HepG2 (cell line): ENCODE measurements at regions not wholly inside any gene's neighbourhood (a gene's known extent, or its start where the extent isn't known, plus 50 kb on each side); places are given as distances from the start of the nearest gene placed in this dataset.

Source experiments
- ATAC-seq: fragments of 200-7000 bp; cut with Tn5 transposase; 3 replicates; pipeline ENCODE4 v1.9.1; 2020; ENCODE audit warnings: mild to moderate bottlenecking, moderate library complexity
- BruUV-seq: library from RNA; stranded (reverse); fragments of 400-500 nt; replicated peaks from 2 replicates; lab custom pipeline; 2021; lab: Mats Ljungman, UMichigan
- CTCF ChIA-PET: fragments of 300-600 bp; formaldehyde crosslinking; extraction: SDS; loops from one replicate; lab custom pipeline; 2021; ENCODE audit warnings: low total read pairs, inconsistent platforms, low intra/inter-chr PET ratio; lab: Yijun Ruan, JAX
- POLR2A ChIA-PET: fragments of 350-600 bp; sonication (Branson Sonifier 250); formaldehyde crosslinking; loops from one replicate; lab custom pipeline; 2020; ENCODE audit warnings: antibody characterized with exemption, inconsistent platforms; lab: Yijun Ruan, JAX
- DNase-seq: peaks from one replicate; pipeline ENCODE4 v3.0.0-alpha.2; 2015; ENCODE audit warnings: low spot score
- FAIRE-seq: peaks from 3 replicates; lab custom pipeline; 2011; peaks lifted over from hg19 to GRCh38; lab: Jason Lieb, UNC
- H2AFZ ChIP-seq: one replicate; pipeline ENCODE4 v1.6.1; 2011; ENCODE audit warnings: low read length, inconsistent platforms
- H3K27ac ChIP-seq: fragments of 300-600 bp; 3 replicates; pipeline ENCODE4 v1.8.0; 2011; ENCODE audit warnings: mixed run types, mild to moderate bottlenecking, mixed read lengths, low read length, inconsistent platforms; ENCODE audit not compliant: insufficient read depth; ENCODE audit errors: extremely low read length
- H3K27me3 ChIP-seq, 2 experiments: fragments of 200-600 bp in 1 of 2; 2 replicates in 1 of 2; 3 replicates in 1 of 2; pipeline versions ENCODE4 v1.6.0 to v1.8.0; 2011; ENCODE audit warnings: low read length in 2 of 2, mild to moderate bottlenecking in 2 of 2, moderate library complexity in 2 of 2, inconsistent platforms in 1 of 2; ENCODE audit not compliant: insufficient read depth in 2 of 2, control insufficient read depth in 1 of 2
- H3K36me3 ChIP-seq, 2 experiments: fragments of 200-600 bp in 1 of 2; replicated peaks in 1 of 2; 2 replicates in 1 of 2; 3 replicates in 1 of 2; pipeline versions ENCODE4 v1.5.1 to v1.8.0; 2011; ENCODE audit warnings: low read length in 2 of 2, inconsistent platforms in 1 of 2; ENCODE audit not compliant: insufficient read depth in 2 of 2, control insufficient read depth in 1 of 2
- H3K4me1 ChIP-seq: 2 replicates; pipeline ENCODE4 v1.5.1; 2012; ENCODE audit warnings: low read length, inconsistent platforms; ENCODE audit not compliant: insufficient read depth
- H3K4me2 ChIP-seq: 2 replicates; pipeline ENCODE4 v1.6.0; 2011; ENCODE audit warnings: low read depth, low read length, inconsistent platforms
- H3K4me3 ChIP-seq, 3 experiments: fragments of 200-600 bp in 1 of 3; sonication (generic), shearing (Covaris generic) in 1 of 3; replicated peaks in 1 of 3; 2 replicates each; pipeline ENCODE4 v1.5.1; 2011 to 2016; ENCODE audit warnings: low read length in 3 of 3, inconsistent platforms in 2 of 3, low read depth in 2 of 3, mild to moderate bottlenecking in 2 of 3, control low read depth in 1 of 3, mixed read lengths in 1 of 3; ENCODE audit not compliant: insufficient read depth in 1 of 3
- H3K79me2 ChIP-seq: one replicate; pipeline ENCODE4 v1.6.1; 2011; ENCODE audit warnings: low read length, inconsistent platforms; ENCODE audit not compliant: insufficient read depth
- H3K9ac ChIP-seq: 2 replicates; pipeline ENCODE4 v1.6.0; 2011; ENCODE audit warnings: mild to moderate bottlenecking, low read depth, low read length, inconsistent platforms; ENCODE audit not compliant: insufficient read depth
- H3K9me3 ChIP-seq: 2 replicates; pipeline ENCODE4 v1.5.1; 2012; ENCODE audit warnings: mild to moderate bottlenecking, low read length
- H4K20me1 ChIP-seq: 2 replicates; pipeline ENCODE4 v1.6.0; 2011; ENCODE audit warnings: inconsistent platforms, mild to moderate bottlenecking, low read length, moderate library complexity; ENCODE audit not compliant: insufficient read depth
- CBX2 ChIP-seq, 2 experiments: fragments of 200-600 bp in 1 of 2; sonication (generic); formaldehyde crosslinking in 1 of 2; IDR thresholded peaks; 2 replicates each; pipeline versions ENCODE4 v1.7.0 to v1.8.1; 2018 to 2022; ENCODE audit warnings: low read depth in 2 of 2, low read length in 1 of 2, mild to moderate bottlenecking in 1 of 2, missing genetic modification reagents in 1 of 2
- FOSL1 ChIP-seq: sonication (generic); formaldehyde crosslinking; IDR thresholded peaks from 2 replicates; pipeline ENCODE4 v1.9.0; 2021; ENCODE audit warnings: missing genetic modification reagents, borderline replicate concordance
- HCFC1 ChIP-seq: fragments of 150-350 bp; IDR thresholded peaks from 2 replicates; pipeline ENCODE4 v1.6.1; 2014; ENCODE audit warnings: low read depth, low read length
- KAT7 ChIP-seq: IDR thresholded peaks from 2 replicates; pipeline ENCODE4 v1.6.1; 2018; ENCODE audit warnings: borderline replicate concordance, missing compliant biosample characterization
- KDM6A ChIP-seq: IDR thresholded peaks from 2 replicates; pipeline ENCODE4 v1.6.1; 2016; ENCODE audit warnings: low read depth
- KLF16 ChIP-seq, 2 experiments: sonication (generic) in 1 of 2; formaldehyde crosslinking in 1 of 2; IDR thresholded peaks; 2 replicates each; pipeline versions ENCODE4 v1.6.1 to v1.8.0; 2016 to 2023; ENCODE audit warnings: missing genetic modification reagents in 2 of 2, missing compliant biosample characterization in 1 of 2
- MBNL3 ChIP-seq: fragments of 250-450 bp; sonication (Bioruptor Pico); conservative IDR thresholded peaks from 2 replicates; pipeline ENCODE4 v1.8.0; 2022; ENCODE audit warnings: mild to moderate bottlenecking, inconsistent platforms
- TBX3 ChIP-seq: fragments of 450-650 bp; IDR thresholded peaks from 2 replicates; pipeline ENCODE4 v1.6.1; 2017; ENCODE audit warnings: antibody characterized with exemption, mild to moderate bottlenecking, inconsistent platforms, borderline replicate concordance
- ZNF24 ChIP-seq: fragments of 450-650 bp; IDR thresholded peaks from 2 replicates; pipeline ENCODE4 v1.6.1; 2017; ENCODE audit warnings: antibody characterized with exemption, mild to moderate bottlenecking
- ZNF251 ChIP-seq: sonication (generic); formaldehyde crosslinking; IDR thresholded peaks from 2 replicates; pipeline ENCODE4 v1.9.0; 2021; ENCODE audit warnings: mild to moderate bottlenecking, missing genetic modification reagents
- ZNF431 ChIP-seq: sonication (generic); formaldehyde crosslinking; IDR thresholded peaks from 2 replicates; pipeline ENCODE4 v1.9.0; 2022; ENCODE audit warnings: missing genetic modification reagents, low read depth, mild to moderate bottlenecking, borderline replicate concordance
- ZNF569 ChIP-seq: sonication (generic); formaldehyde crosslinking; IDR thresholded peaks from 2 replicates; pipeline ENCODE4 v1.5.0; 2020; ENCODE audit warnings: mild to moderate bottlenecking, missing genetic modification reagents, moderate library complexity, borderline replicate concordance
- ZNF614 ChIP-seq: IDR thresholded peaks from 2 replicates; pipeline ENCODE4 v1.6.1; 2018; ENCODE audit warnings: missing biosample characterization, missing genetic modification reagents, inconsistent platforms, borderline replicate concordance
- ZNF670 ChIP-seq: sonication (generic); formaldehyde crosslinking; IDR thresholded peaks from 2 replicates; pipeline ENCODE4 v1.8.0; 2022; ENCODE audit warnings: mild to moderate bottlenecking, missing genetic modification reagents, borderline replicate concordance
- ZNF746 ChIP-seq: sonication (generic); formaldehyde crosslinking; IDR thresholded peaks from 2 replicates; pipeline ENCODE4 v1.8.0; 2022; ENCODE audit warnings: mild to moderate bottlenecking, missing genetic modification reagents
- WGBS: methylation state at CpG from one replicate; pipeline ENCODE4 v1.1.6; 2017; ENCODE audit warnings: low lambda C conversion rate; 5-methylcytosine and 5-hydroxymethylcytosine counted together
- in situ Hi-C: cut with HindIII; loops from 2 replicates; pipeline ENCODE4 v1.10.0; 2017; ENCODE audit warnings: low pct_unique_long_range_greater_than_20kb; ENCODE audit not compliant: extremely low pct_ligation_motif_present
- intact Hi-C: fragments of 100-400 bp; cut with micrococcal nuclease; formaldehyde crosslinking; loops from one replicate; pipeline ENCODE4 v1.10.0; 2022; ENCODE audit not compliant: unreplicated experiment
- TF ChIP-seq, protein P1 (sequence below): IDR thresholded peaks from 2 replicates; pipeline ENCODE4 v1.6.1; 2016
- TF ChIP-seq, protein P2 (sequence below): IDR thresholded peaks from 2 replicates; pipeline ENCODE4 v1.6.1; 2018; ENCODE audit warnings: missing genetic modification reagents, mild to moderate bottlenecking, missing compliant biosample characterization
- TF ChIP-seq, protein P3 (sequence below): IDR thresholded peaks from 2 replicates; pipeline ENCODE4 v1.6.1; 2016; ENCODE audit warnings: missing compliant biosample characterization, missing genetic modification reagents, borderline replicate concordance
- TF ChIP-seq, protein P4 (sequence below): sonication (generic); formaldehyde crosslinking; IDR thresholded peaks from 2 replicates; pipeline ENCODE4 v1.8.1; 2023; ENCODE audit warnings: mild to moderate bottlenecking, missing genetic modification reagents

DNA sequence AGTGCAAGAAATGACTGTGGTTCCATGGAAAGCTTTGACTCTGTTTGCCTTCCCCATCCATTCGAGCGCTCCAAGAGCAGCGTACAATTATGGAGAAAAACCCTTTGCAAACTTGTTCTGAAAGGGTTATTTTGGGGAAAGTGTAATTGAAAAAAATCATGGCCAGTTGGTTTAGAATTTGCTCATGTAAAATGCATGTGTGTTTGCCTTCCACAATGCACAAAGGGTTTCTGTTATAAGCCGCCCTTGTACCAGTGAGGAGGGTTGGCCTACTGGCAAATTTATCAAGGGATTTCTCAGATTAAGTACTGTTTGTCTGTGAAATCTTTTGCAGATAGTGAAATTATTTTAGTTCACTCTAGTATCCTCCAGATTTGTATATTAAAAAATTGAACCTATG is 62.7 kb upstream of the PELI2 start:
- intact Hi-C loops: no loop called here
- TF ChIP-seq, protein P1, sequence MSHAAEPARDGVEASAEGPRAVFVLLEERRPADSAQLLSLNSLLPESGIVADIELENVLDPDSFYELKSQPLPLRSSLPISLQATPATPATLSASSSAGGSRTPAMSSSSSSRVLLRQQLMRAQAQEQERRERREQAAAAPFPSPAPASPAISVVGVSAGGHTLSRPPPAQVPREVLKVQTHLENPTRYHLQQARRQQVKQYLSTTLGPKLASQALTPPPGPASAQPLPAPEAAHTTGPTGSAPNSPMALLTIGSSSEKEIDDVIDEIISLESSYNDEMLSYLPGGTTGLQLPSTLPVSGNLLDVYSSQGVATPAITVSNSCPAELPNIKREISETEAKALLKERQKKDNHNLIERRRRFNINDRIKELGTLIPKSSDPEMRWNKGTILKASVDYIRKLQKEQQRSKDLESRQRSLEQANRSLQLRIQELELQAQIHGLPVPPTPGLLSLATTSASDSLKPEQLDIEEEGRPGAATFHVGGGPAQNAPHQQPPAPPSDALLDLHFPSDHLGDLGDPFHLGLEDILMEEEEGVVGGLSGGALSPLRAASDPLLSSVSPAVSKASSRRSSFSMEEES (CRISPR knock-in tag): no peak
- TF ChIP-seq ZNF746 (no peak), KAT7 (CRISPR knock-in tag) (no peak), TBX3 (no peak), KLF16 (CRISPR knock-in tag; IDR thresholded peaks at IDR 0.05) (no peak), ZNF251 (CRISPR knock-in tag) (no peak), KDM6A (no peak), ZNF569 (CRISPR knock-in tag) (no peak), HCFC1 (no peak), CBX2 (IDR thresholded peaks at IDR 0.05; ENCODE audit: low read depth, low read length) (no peak), CBX2 (CRISPR knock-in tag; IDR thresholded peaks at IDR 0.05; ENCODE audit: low read depth) (no peak), ZNF670 (CRISPR knock-in tag) (no peak), MBNL3 (CRISPR knock-in tag) (no peak), ZNF24 (no peak), FOSL1 (CRISPR knock-in tag) (no peak), ZNF614 (CRISPR knock-in tag) (no peak), ZNF431 (CRISPR knock-in tag) (no peak)
- TF ChIP-seq, protein P2, sequence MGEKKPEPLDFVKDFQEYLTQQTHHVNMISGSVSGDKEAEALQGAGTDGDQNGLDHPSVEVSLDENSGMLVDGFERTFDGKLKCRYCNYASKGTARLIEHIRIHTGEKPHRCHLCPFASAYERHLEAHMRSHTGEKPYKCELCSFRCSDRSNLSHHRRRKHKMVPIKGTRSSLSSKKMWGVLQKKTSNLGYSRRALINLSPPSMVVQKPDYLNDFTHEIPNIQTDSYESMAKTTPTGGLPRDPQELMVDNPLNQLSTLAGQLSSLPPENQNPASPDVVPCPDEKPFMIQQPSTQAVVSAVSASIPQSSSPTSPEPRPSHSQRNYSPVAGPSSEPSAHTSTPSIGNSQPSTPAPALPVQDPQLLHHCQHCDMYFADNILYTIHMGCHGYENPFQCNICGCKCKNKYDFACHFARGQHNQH (CRISPR knock-in tag): no peak
- TF ChIP-seq, protein P3, sequence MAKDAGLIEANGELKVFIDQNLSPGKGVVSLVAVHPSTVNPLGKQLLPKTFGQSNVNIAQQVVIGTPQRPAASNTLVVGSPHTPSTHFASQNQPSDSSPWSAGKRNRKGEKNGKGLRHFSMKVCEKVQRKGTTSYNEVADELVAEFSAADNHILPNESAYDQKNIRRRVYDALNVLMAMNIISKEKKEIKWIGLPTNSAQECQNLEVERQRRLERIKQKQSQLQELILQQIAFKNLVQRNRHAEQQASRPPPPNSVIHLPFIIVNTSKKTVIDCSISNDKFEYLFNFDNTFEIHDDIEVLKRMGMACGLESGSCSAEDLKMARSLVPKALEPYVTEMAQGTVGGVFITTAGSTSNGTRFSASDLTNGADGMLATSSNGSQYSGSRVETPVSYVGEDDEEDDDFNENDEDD (CRISPR knock-in tag): no peak
- TF ChIP-seq, protein P4, sequence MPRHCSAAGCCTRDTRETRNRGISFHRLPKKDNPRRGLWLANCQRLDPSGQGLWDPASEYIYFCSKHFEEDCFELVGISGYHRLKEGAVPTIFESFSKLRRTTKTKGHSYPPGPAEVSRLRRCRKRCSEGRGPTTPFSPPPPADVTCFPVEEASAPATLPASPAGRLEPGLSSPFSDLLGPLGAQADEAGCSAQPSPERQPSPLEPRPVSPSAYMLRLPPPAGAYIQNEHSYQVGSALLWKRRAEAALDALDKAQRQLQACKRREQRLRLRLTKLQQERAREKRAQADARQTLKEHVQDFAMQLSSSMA: no peak
- Histone ChIP-seq H3K4me2 (no peak overlapping the region), H3K4me1 (no peaks in the 10 kb centered on the region), H3K79me2 (no peaks in the 10 kb centered on the region), H3K27ac (no peak overlapping the region), H2AFZ (no peak overlapping the region), H3K4me3 (no peak overlapping the region), H3K27me3 (no peaks in the 10 kb centered on the region; a peak in 1 of 5 replicates), H3K36me3 (no peaks in the 10 kb centered on the region), H3K9ac (no peak overlapping the region), H4K20me1 (no peaks in the 10 kb centered on the region), H3K9me3 (no peaks in the 10 kb centered on the region)
- ChIA-PET CTCF (no interaction called here), POLR2A (no interaction called here)
- DNase-seq: no peak
- WGBS: 40% methylated on average over 4 of the region's 4 CpGs
- no peak for FAIRE-seq
- ATAC-seq: no peak
- in situ Hi-C loops: no loop called here
- no TSS peak for BruUV-seq
